H9 (cell line): ENCODE measurements at regions not wholly inside any gene's neighbourhood (a gene's known extent, or its start where the extent isn't known, plus 50 kb on each side); places are given as distances from the start of the nearest gene placed in this dataset.

Source experiments
- DNase-seq: peaks from one replicate; pipeline ENCODE4 v3.0.0-alpha.2; 2017
- H2AFZ ChIP-seq: one replicate; pipeline ENCODE4 v1.6.1; 2013; ENCODE audit warnings: mild to moderate bottlenecking, low read length, control low read depth, moderate library complexity
- H2AK5ac ChIP-seq: 2 replicates; pipeline ENCODE4 v1.6.1; 2013; ENCODE audit warnings: low read length, control low read depth, mixed read lengths; ENCODE audit not compliant: insufficient read length
- H2BK120ac ChIP-seq: one replicate; pipeline ENCODE4 v1.6.1; 2013; ENCODE audit warnings: low read depth, mild to moderate bottlenecking, low read length, control low read depth, inconsistent platforms; ENCODE audit not compliant: poor library complexity, severe bottlenecking
- H2BK12ac ChIP-seq: 2 replicates; pipeline ENCODE4 v1.6.1; 2013; ENCODE audit warnings: low read length, control low read depth, mixed read lengths, low read depth; ENCODE audit not compliant: insufficient read length
- H2BK15ac ChIP-seq: 2 replicates; pipeline ENCODE4 v1.6.1; 2013; ENCODE audit warnings: low read depth, low read length, control low read depth
- H2BK20ac ChIP-seq: one replicate; pipeline ENCODE4 v1.6.1; 2013; ENCODE audit warnings: low read depth, mild to moderate bottlenecking, low read length, control low read depth, inconsistent platforms; ENCODE audit not compliant: poor library complexity, severe bottlenecking
- H2BK5ac ChIP-seq: 2 replicates; pipeline ENCODE4 v1.6.1; 2013; ENCODE audit warnings: low read length, control low read depth, mixed read lengths; ENCODE audit not compliant: insufficient read length
- H3K14ac ChIP-seq: 2 replicates; pipeline ENCODE4 v1.6.1; 2013; ENCODE audit warnings: low read length, control low read depth; ENCODE audit not compliant: insufficient read depth
- H3K18ac ChIP-seq: 2 replicates; pipeline ENCODE4 v1.6.1; 2013; ENCODE audit warnings: low read depth, mild to moderate bottlenecking, mixed read lengths, low read length, control low read depth; ENCODE audit not compliant: insufficient read length
- H3K23ac ChIP-seq: 2 replicates; pipeline ENCODE4 v1.6.1; 2013; ENCODE audit warnings: low read length, control low read depth, mixed read lengths, low read depth; ENCODE audit not compliant: insufficient read length
- H3K23me2 ChIP-seq: 2 replicates; pipeline ENCODE4 v1.6.1; 2013; ENCODE audit warnings: low read depth, mild to moderate bottlenecking, mixed read lengths, low read length, control low read depth; ENCODE audit not compliant: insufficient read length, poor library complexity, severe bottlenecking
- H3K27ac ChIP-seq: 2 replicates; pipeline ENCODE4 v1.5.1; 2013; ENCODE audit warnings: low read length, control low read depth, mixed read lengths, low read depth; ENCODE audit not compliant: insufficient read length
- H3K27me3 ChIP-seq: 2 replicates; pipeline ENCODE4 v1.6.1; 2013; ENCODE audit warnings: low read length, control low read depth, inconsistent platforms; ENCODE audit not compliant: insufficient read depth
- H3K4ac ChIP-seq: 2 replicates; pipeline ENCODE4 v1.6.1; 2013; ENCODE audit warnings: low read depth, mild to moderate bottlenecking, control low read depth, inconsistent platforms, low read length, moderate library complexity
- H3K4me1 ChIP-seq: 2 replicates; pipeline ENCODE4 v1.6.1; 2013; ENCODE audit warnings: low read length, control low read depth, inconsistent platforms; ENCODE audit not compliant: insufficient read depth
- H3K4me2 ChIP-seq: 2 replicates; pipeline ENCODE4 v1.6.1; 2013; ENCODE audit warnings: low read length, control low read depth, mixed read lengths; ENCODE audit not compliant: insufficient read length, insufficient read depth
- H3K56ac ChIP-seq: 2 replicates; pipeline ENCODE4 v1.6.1; 2013; ENCODE audit warnings: low read depth, mild to moderate bottlenecking, mixed read lengths, low read length, control low read depth; ENCODE audit not compliant: insufficient read length
- H3K79me1 ChIP-seq: 2 replicates; pipeline ENCODE4 v1.6.1; 2013; ENCODE audit warnings: low read depth, mild to moderate bottlenecking, moderate library complexity, low read length, control low read depth, inconsistent platforms; ENCODE audit not compliant: insufficient read depth, poor library complexity, severe bottlenecking
- H3K79me2 ChIP-seq: 2 replicates; pipeline ENCODE4 v1.6.1; 2013; ENCODE audit warnings: low read length, control low read depth, inconsistent platforms; ENCODE audit not compliant: insufficient read depth
- H3K9ac ChIP-seq: 2 replicates; pipeline ENCODE4 v1.6.1; 2013; ENCODE audit warnings: low read length, control low read depth, mixed read lengths; ENCODE audit not compliant: insufficient read length; ENCODE audit errors: extremely low read depth
- H3K9me3 ChIP-seq: one replicate; pipeline ENCODE4 v1.6.1; 2013; ENCODE audit warnings: low read depth, low read length, inconsistent platforms; ENCODE audit not compliant: control insufficient read depth
- H3T11ph ChIP-seq: one replicate; pipeline ENCODE4 v1.6.1; 2013; ENCODE audit warnings: mild to moderate bottlenecking, low read length, control low read depth, inconsistent platforms
- H4K20me1 ChIP-seq: one replicate; pipeline ENCODE4 v1.6.1; 2013; ENCODE audit not compliant: control insufficient read depth, insufficient read length, insufficient read depth
- H4K5ac ChIP-seq: 2 replicates; pipeline ENCODE4 v1.6.1; 2013; ENCODE audit warnings: low read depth, mild to moderate bottlenecking, mixed read lengths, low read length, control low read depth; ENCODE audit not compliant: insufficient read length
- H4K8ac ChIP-seq: replicated peaks from 2 replicates; pipeline ENCODE4 v1.6.1; 2013; ENCODE audit warnings: low read length, control low read depth, mixed read lengths, low read depth; ENCODE audit not compliant: insufficient read length
- H4K91ac ChIP-seq: 2 replicates; pipeline ENCODE4 v1.6.1; 2013; ENCODE audit warnings: low read depth, mild to moderate bottlenecking, moderate library complexity, mixed read lengths, low read length, control low read depth; ENCODE audit not compliant: insufficient read length
- H3K27ac Mint-ChIP-seq, 3 experiments: 2 replicates in 2 of 3; 3 replicates in 1 of 3; pipeline ENCODE4 v1.8.0; 2020 to 2021; ENCODE audit warnings: mixed read lengths in 3 of 3, mild to moderate bottlenecking in 1 of 3, moderate library complexity in 1 of 3
- H3K27me3 Mint-ChIP-seq: 2 replicates; pipeline ENCODE4 v1.8.0; 2021; ENCODE audit warnings: low read depth, mild to moderate bottlenecking, moderate library complexity, mixed read lengths
- H3K36me3 Mint-ChIP-seq, 3 experiments: 2 replicates in 2 of 3; 3 replicates in 1 of 3; pipeline ENCODE4 v1.8.0; 2020 to 2021; ENCODE audit warnings: low read depth in 3 of 3, mixed read lengths in 3 of 3; ENCODE audit not compliant: insufficient read depth in 1 of 3
- H3K4me1 Mint-ChIP-seq, 2 experiments: 2 replicates each; pipeline ENCODE4 v1.8.0; 2020; ENCODE audit warnings: mixed read lengths in 2 of 2
- H3K4me3 Mint-ChIP-seq, 2 experiments: 2 replicates in 1 of 2; 3 replicates in 1 of 2; pipeline ENCODE4 v1.8.0; 2020 to 2021; ENCODE audit warnings: mild to moderate bottlenecking in 2 of 2, mixed read lengths in 2 of 2, moderate library complexity in 1 of 2
- H3K9me3 Mint-ChIP-seq, 2 experiments: 2 replicates in 1 of 2; 3 replicates in 1 of 2; pipeline ENCODE4 v1.8.0; 2020; ENCODE audit warnings: mild to moderate bottlenecking in 2 of 2, mixed read lengths in 2 of 2, moderate library complexity in 1 of 2
- CTCF ChIP-seq: fragments of 200-600 bp; sonication (generic); conservative IDR thresholded peaks from 3 replicates; pipeline ENCODE4 v1.8.0; 2021; ENCODE audit warnings: antibody characterized with exemption, mild to moderate bottlenecking
- WGBS: extraction: QIAGEN DNeasy Blood & Tissue Kit; methylation state at CpG from one replicate; pipeline ENCODE4 v1.1.7; 2013; ENCODE audit warnings: missing lambda C conversion rate, low lambda C conversion rate, mixed read lengths; ENCODE audit not compliant: insufficient read length; ENCODE audit errors: extremely low coverage; 5-methylcytosine and 5-hydroxymethylcytosine counted together

- H3K4me1 Mint-ChIP-seq, result peaks cover 7 to 12% of the 10 kb centered on the region in 2 experiments
- Histone ChIP-seq H2AFZ (no peak overlapping the region), H3K14ac (no peak overlapping the region), H2BK12ac (no peak overlapping the region), H4K5ac (no peak overlapping the region), H2BK120ac (no peak overlapping the region), H3K23me2 (no peaks in the 10 kb centered on the region), H4K8ac (no peak overlapping the region), H2BK20ac (no peak overlapping the region), H3K56ac (no peak overlapping the region), H3K27me3 (no peaks in the 10 kb centered on the region), H2AK5ac (no peak overlapping the region), H3T11ph (no peak overlapping the region), H3K4me2 (no peak overlapping the region), H3K18ac (no peak overlapping the region), H2BK5ac (no peak overlapping the region), H3K79me1 (no peaks in the 10 kb centered on the region), H3K27ac (no peak overlapping the region), H3K9me3 (no peaks in the 10 kb centered on the region), H3K4ac (no peak overlapping the region), H3K79me2 (no peaks in the 10 kb centered on the region), H3K23ac (no peak overlapping the region), H3K9ac (no peak overlapping the region), H4K91ac (no peak overlapping the region), H3K4me1 (peaks cover 3% of the 10 kb centered on the region), H2BK15ac (no peak overlapping the region), H4K20me1 (no peaks in the 10 kb centered on the region)
- TF ChIP-seq CTCF, result no peak
- no peak overlapping the region for H3K4me3 Mint-ChIP-seq
- H3K36me3 Mint-ChIP-seq, result no peaks in the 10 kb centered on the region; a peak in 1 of 7 replicates
- no CpG with 5 or more reads among the region's 6 CpGs for WGBS
- no peak overlapping the region for H3K27ac Mint-ChIP-seq
- no peaks in the 10 kb centered on the region for H3K27me3 Mint-ChIP-seq
- DNase-seq, result no peak
- H3K9me3 Mint-ChIP-seq, result peaks cover 3 to 6% of the 10 kb centered on the region in 2 experiments; a peak in 1 of 5 replicates
These were observed 243.1 kb upstream of the TENM3 start for GRCh38 chr4:182000077-182000476.
